ENCODE measurements at regions not wholly inside any gene's neighbourhood (a gene's known extent, or its start where the extent isn't known, plus 50 kb on each side); places are given as distances from the start of the nearest gene placed in this dataset.

- H3K9me3 ChIP-seq (ENCODE audit: control insufficient read depth in 1 of 2, insufficient read depth in 1 of 2, low read length in 2 of 2) = no peaks in the 10 kb centered on the region
- DNase-seq (no peak), ATAC-seq (ENCODE audit: poor library complexity) (no peak)
- Mint-ChIP-seq H3K9me3 (no peaks in the 10 kb centered on the region), H3K27me3 (no peaks in the 10 kb centered on the region), H3K4me3 (no peak overlapping the region), H3K27ac (no peak overlapping the region), H3K4me1 (ENCODE audit: low read depth) (peaks cover 30% of the 10 kb centered on the region), H3K36me3 (ENCODE audit: low read depth) (no peaks in the 10 kb centered on the region)
- CTCF ChIA-PET = no interaction called here
- POLR2A ChIA-PET = interaction anchor here (1.2 kb wide), 1 partner anchor 428 kb away, joined by 6 read pairs; the partner anchor contains the start of gene PRIM2
- intact Hi-C loops (cut with DNase I, micrococcal nuclease) = no loop called here
- no peaks in the 10 kb centered on the region for H3K36me3 ChIP-seq (ENCODE audit: insufficient read depth, low read length)
- H3K27ac ChIP-seq (ENCODE audit: low read depth in 1 of 2, low read length in 2 of 2) = no peak overlapping the region
- TF ChIP-seq CTCF (IDR thresholded peaks at IDR 0.05) = no peak
- H3K4me3 ChIP-seq (ENCODE audit: low read length) = no peak overlapping the region
- no peaks in the 10 kb centered on the region for H3K27me3 ChIP-seq (ENCODE audit: control insufficient read depth in 1 of 2, insufficient read depth in 2 of 2, low read length in 2 of 2)
- peaks cover 4% of the 10 kb centered on the region for H3K4me1 ChIP-seq (ENCODE audit: insufficient read depth, low read length)
These were observed 65.4 kb upstream of the BEND6 start for GRCh38 chr6:56889492-56889891.

DNA sequence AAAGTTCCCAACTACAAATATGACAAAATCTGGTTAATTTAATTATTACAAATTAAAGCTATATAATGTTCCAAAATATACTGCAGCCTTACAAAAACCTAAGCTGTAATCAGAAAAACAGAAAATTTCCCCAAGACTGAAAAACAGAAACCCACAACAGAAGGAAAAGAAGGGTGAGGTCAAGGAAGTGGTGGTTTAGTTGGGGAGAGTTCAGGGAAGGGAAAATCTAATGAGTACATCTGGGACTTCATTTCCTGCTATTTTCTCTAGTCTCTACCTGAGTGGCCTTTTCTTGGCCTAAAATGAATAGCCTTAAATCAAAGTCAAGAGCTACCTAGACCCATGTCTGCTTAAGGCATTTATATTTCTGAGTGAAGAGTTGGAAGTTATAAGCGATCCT lies 66.2 kb upstream of the BEND6 start:
- Mint-ChIP-seq H3K9me3 (no peaks in the 10 kb centered on the region), H3K36me3 (ENCODE audit: low read depth) (no peaks in the 10 kb centered on the region), H3K4me3 (peak overlapping the region; percentile 8), H3K4me1 (ENCODE audit: low read depth) (peaks cover 30% of the 10 kb centered on the region), H3K27me3 (no peaks in the 10 kb centered on the region), H3K27ac (no peak overlapping the region)
- no peaks in the 10 kb centered on the region for H3K9me3 ChIP-seq (ENCODE audit: control insufficient read depth in 1 of 2, insufficient read depth in 1 of 2, low read length in 2 of 2)
- DNase-seq (peak in 1 of 14 experiments; percentile 3), ATAC-seq (ENCODE audit: poor library complexity) (no peak)
- CTCF ChIA-PET = no interaction called here
- H3K27ac ChIP-seq (ENCODE audit: low read depth in 1 of 2, low read length in 2 of 2) = no peak overlapping the region
- TF ChIP-seq CTCF (IDR thresholded peaks at IDR 0.05) = no peak
- H3K4me1 ChIP-seq (ENCODE audit: insufficient read depth, low read length) = peaks cover 4% of the 10 kb centered on the region
- H3K27me3 ChIP-seq (ENCODE audit: control insufficient read depth in 1 of 2, insufficient read depth in 2 of 2, low read length in 2 of 2) = no peaks in the 10 kb centered on the region
- POLR2A ChIA-PET = interaction anchor here (1.2 kb wide), 1 partner anchor 429 kb away, joined by 6 read pairs; the partner anchor contains the start of gene PRIM2
- no peaks in the 10 kb centered on the region for H3K36me3 ChIP-seq (ENCODE audit: insufficient read depth, low read length)
- no peak overlapping the region for H3K4me3 ChIP-seq (ENCODE audit: low read length)
- intact Hi-C loops (cut with DNase I, micrococcal nuclease) = no loop called here

GRCh38 chr6:56887086-56887485 lies 67.8 kb upstream of the BEND6 start:
- Histone ChIP-seq H3K27ac (ENCODE audit: low read depth in 1 of 2, low read length in 2 of 2) (no peak overlapping the region), H3K4me3 (ENCODE audit: low read length) (no peak overlapping the region), H3K27me3 (ENCODE audit: control insufficient read depth in 1 of 2, insufficient read depth in 2 of 2, low read length in 2 of 2) (no peaks in the 10 kb centered on the region), H3K9me3 (ENCODE audit: control insufficient read depth in 1 of 2, insufficient read depth in 1 of 2, low read length in 2 of 2) (no peaks in the 10 kb centered on the region), H3K4me1 (ENCODE audit: insufficient read depth, low read length) (peaks cover 4% of the 10 kb centered on the region), H3K36me3 (ENCODE audit: insufficient read depth, low read length) (no peaks in the 10 kb centered on the region)
- ChIA-PET CTCF (no interaction called here), POLR2A (no interaction called here)
- Mint-ChIP-seq H3K4me1 (ENCODE audit: low read depth) (peaks cover 30% of the 10 kb centered on the region), H3K27me3 (no peaks in the 10 kb centered on the region), H3K4me3 (no peak overlapping the region), H3K9me3 (no peaks in the 10 kb centered on the region), H3K36me3 (ENCODE audit: low read depth) (no peaks in the 10 kb centered on the region), H3K27ac (no peak overlapping the region)
- DNase-seq = no peak
- intact Hi-C loops (cut with DNase I, micrococcal nuclease) = no loop called here
- no peak for ATAC-seq (ENCODE audit: poor library complexity)
- no peak for TF ChIP-seq CTCF (IDR thresholded peaks at IDR 0.05)
